Stomach (tissue), 4 donors: ENCODE measurements at regions not wholly inside any gene's neighbourhood (a gene's known extent, or its start where the extent isn't known, plus 50 kb on each side); places are given as distances from the start of the nearest gene placed in this dataset.

ENCODE experiments used
- CTCF ChIP-seq, 7 experiments: fragments of 450-650 bp in 4 of 7; fragments of 200-600 bp in 3 of 7; sonication (generic) in 3 of 7; IDR thresholded peaks; one replicate each; pipeline ENCODE4 v1.5.1; 2016 to 2019; ENCODE audit warnings: antibody characterized with exemption in 7 of 7, control low read depth in 2 of 7, mild to moderate bottlenecking in 1 of 7
- POLR2AphosphoS5 ChIP-seq, 3 donors: sonication (generic); formaldehyde crosslinking; IDR thresholded peaks; one replicate each; pipeline ENCODE4 v1.6.1; 2016; ENCODE audit warnings: antibody characterized with exemption in 3 of 3

- no peak for TF ChIP-seq CTCF (IDR thresholded peaks at IDR 0.05)
- no peak for TF ChIP-seq POLR2AphosphoS5 (IDR thresholded peaks at IDR 0.05)
Measured at GRCh38 chr11:95418916-95419315, 187.9 kb upstream of the SESN3 start.
